GM13976 (cell line): ENCODE measurements at regions not wholly inside any gene's neighbourhood (a gene's known extent, or its start where the extent isn't known, plus 50 kb on each side); places are given as distances from the start of the nearest gene placed in this dataset.

Source experiments
- DNase-seq: peaks from one replicate; pipeline ENCODE4 v3.0.0; 2012; ENCODE audit warnings: low spot score
- in situ Hi-C: fragments of 300-500 bp; cut with MboI; formaldehyde crosslinking; loops from one replicate; pipeline ENCODE4 v1.12.0; 2022; ENCODE audit warnings: low sequenced_read_pairs, mixed read lengths, inconsistent platforms; ENCODE audit not compliant: unreplicated experiment
- TF ChIP-seq, protein P1 (sequence below): IDR thresholded peaks from 2 replicates; pipeline ENCODE4 v1.5.1; 2012; ENCODE audit warnings: borderline replicate concordance, mild to moderate bottlenecking; ENCODE audit not compliant: insufficient read depth; ENCODE audit errors: extremely low read depth, missing control alignments, control extremely low read depth

DNA sequence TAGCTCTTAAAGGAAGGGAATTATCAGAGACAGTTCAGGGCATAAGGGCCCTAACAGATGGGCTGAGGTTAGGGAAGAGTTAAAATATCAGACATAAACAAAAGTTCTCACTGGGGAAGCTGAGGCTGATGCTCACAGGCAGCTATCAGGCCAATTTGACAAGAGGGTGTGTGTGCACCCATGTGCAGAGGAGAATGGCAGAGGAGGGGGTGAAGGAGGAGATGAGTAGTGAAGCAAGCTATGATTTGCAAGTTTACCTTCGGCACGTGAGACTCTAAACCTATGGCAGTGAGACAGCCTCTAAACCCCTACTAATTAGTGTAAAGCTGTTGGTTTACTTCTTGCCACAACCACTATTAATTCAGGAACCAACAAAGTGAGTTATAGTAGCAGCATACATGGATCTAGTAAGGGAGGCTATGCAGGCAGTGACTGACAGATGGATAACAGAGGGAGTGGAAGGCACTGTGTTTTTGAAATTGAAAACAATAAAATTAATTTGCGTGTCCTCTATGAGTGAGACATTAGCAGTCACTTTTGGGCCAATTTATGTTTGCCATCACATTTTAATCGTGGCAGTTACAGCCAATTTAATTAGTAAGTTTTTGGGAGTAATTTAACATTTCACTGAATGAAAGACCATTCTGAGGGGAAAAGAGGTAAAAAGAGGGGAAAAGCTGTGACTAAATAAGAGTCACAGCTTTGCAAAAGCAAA is 99.6 kb upstream of the HTR2A start:
- TF ChIP-seq, protein P1, sequence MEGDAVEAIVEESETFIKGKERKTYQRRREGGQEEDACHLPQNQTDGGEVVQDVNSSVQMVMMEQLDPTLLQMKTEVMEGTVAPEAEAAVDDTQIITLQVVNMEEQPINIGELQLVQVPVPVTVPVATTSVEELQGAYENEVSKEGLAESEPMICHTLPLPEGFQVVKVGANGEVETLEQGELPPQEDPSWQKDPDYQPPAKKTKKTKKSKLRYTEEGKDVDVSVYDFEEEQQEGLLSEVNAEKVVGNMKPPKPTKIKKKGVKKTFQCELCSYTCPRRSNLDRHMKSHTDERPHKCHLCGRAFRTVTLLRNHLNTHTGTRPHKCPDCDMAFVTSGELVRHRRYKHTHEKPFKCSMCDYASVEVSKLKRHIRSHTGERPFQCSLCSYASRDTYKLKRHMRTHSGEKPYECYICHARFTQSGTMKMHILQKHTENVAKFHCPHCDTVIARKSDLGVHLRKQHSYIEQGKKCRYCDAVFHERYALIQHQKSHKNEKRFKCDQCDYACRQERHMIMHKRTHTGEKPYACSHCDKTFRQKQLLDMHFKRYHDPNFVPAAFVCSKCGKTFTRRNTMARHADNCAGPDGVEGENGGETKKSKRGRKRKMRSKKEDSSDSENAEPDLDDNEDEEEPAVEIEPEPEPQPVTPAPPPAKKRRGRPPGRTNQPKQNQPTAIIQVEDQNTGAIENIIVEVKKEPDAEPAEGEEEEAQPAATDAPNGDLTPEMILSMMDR = no peak
- in situ Hi-C loops = no loop called here
- no peak for DNase-seq

DNA sequence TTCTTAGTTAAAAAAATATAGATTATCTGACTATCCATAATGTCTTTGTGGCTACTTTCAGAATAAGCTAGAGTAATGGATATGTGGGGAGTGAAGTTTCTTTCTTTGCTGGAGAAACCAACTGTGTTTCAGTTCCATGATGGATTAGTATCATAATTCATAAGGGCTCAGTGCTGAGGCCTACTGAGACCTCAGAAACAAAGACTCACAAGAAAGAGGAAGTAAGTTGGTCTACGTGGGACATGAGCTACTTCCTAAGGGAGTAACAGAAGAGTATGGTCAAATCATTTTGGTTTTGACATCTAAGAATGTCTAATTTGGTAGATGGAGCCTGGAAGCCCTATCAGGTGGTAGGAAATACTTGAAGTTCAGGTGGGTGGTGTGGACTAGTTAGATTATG is 99.0 kb upstream of the HTR2A start:
- TF ChIP-seq, protein P1 = no peak
- in situ Hi-C loops = no loop called here

DNA sequence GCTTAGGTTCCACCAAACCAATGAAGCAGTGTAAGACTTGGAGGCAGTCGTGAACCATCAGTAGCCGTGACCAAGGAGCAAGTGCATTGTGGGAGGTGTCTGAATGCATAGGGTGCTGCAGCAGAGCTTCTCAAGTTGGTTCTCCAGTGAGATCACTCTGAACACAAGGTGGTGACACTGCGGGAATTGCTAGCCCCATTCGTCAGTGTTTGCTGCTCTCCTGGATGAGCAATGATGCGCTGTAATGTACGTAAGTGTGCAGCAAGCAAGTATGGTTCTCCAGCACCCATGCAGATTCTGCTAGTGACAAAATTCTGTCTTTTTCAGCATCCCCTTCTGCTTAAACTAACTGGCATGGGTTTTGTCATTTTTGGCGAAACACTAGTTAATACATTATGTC is 97.6 kb upstream of the HTR2A start:
- in situ Hi-C loops = no loop called here
- no peak for DNase-seq
- TF ChIP-seq, protein P1 = no peak

More for the DNA sequence above, 99.0 kb upstream of the HTR2A start:
- DNase-seq = peak; percentile 26

DNA sequence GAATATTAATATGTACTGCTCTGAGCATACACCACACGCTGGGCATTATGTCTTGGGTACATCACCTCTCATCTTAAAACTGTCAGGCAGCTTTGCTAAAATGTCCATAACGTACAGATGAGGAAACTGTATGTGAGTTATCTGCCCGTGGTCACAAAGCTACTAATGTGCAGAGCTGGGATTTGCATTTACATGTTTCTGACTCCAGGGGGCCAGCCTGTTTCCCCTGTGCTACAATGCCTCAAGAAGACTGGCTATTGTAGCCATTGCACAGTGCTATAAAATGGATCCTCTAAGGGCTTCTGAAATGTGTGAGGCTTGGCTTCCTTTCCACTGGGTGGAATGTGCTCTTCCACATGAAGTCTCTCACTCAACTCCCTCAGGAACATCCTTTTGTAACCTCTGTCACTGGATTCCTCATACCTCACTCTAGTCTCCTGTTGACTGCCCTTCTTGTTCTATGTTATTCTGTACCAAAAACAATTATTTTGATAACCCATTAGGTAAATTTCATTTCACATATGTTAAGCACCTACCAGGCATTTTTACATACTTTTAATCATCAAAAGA is 95.6 kb upstream of the HTR2A start:
- in situ Hi-C loops = no loop called here
- DNase-seq = no peak
- TF ChIP-seq, protein P1 = peak; percentile 14

DNA sequence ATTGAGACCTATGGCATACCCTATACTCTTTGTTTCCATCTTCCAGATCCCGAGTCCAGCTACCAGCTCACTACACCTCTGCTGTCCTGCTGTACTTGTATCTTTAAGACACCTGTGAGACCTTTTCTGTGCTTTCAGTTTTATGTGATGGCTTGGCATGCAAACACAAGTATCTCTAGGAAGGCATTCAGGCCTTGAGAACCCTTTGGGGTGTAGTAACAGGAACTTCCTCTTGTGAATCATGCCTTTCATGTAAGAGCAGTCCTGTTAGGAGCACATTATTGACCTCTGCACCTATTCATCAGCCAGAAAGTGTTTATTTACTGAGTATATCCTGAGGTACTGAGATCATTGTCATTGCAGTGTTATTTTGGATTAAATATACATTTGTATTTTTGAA is 87.0 kb upstream of the HTR2A start:
- DNase-seq = no peak
- in situ Hi-C loops = no loop called here
- TF ChIP-seq, protein P1 = no peak

DNA sequence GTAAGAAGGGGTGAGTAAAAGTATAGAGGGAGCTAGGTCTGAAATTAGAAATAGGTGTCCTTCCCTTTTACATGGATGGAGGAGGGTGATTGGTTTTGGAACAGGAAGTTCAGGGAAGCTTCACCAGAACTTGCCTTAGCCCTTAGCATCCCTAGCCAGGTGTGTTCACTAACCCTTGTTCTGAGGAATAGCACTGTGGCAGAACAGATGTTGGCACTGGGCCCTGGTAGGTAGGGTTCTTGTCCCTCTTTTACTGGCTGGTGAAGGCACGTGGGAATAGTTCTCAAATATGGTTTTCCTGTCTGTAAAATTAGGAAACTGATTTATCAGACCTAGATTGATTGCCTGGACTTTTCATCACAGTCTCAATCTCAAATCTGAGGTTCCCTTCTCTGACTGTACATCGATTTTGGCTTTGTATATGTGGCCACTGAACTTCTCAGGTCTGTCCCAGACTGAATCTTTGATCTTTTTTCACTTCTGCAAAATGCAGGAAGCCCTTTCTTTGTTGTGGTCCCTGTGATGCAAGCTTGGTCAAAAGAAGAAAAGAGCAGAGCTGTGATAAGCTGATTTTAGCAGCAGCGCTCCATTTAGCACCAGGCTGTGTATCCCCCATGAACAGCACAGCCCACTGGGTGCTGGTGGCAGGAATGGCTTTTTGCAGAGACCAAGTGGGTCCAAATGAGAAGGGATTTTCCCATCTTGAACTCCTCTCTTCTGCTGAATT is 86.2 kb upstream of the HTR2A start:
- DNase-seq = peak; percentile 53
- TF ChIP-seq, protein P1 = no peak
- in situ Hi-C loops = no loop called here
